Liver (tissue), 3 donors: ENCODE measurements at regions not wholly inside any gene's neighbourhood (a gene's known extent, or its start where the extent isn't known, plus 50 kb on each side); places are given as distances from the start of the nearest gene placed in this dataset.

Source experiments
- CTCF ChIP-seq: fragments of 150-350 bp; IDR thresholded peaks from 2 replicates; pipeline ENCODE4 v1.5.1; 2017; ENCODE audit warnings: improper control_type of control experiment, low read depth, low read length; ENCODE audit not compliant: missing input control
- HNF4A ChIP-seq, 2 donors: conservative IDR thresholded peaks; 2 replicates each; pipeline ENCODE4 v1.6.1; 2016; ENCODE audit warnings: antibody characterized with exemption in 2 of 2, mild to moderate bottlenecking in 2 of 2
- JUND ChIP-seq, 2 donors: IDR thresholded peaks; 2 replicates each; pipeline ENCODE4 v1.6.1; 2016; ENCODE audit warnings: antibody characterized with exemption in 2 of 2
- MAX ChIP-seq: IDR thresholded peaks from 2 replicates; pipeline ENCODE4 v1.6.1; 2016; ENCODE audit warnings: antibody characterized with exemption
- RXRA ChIP-seq, 2 donors: IDR thresholded peaks; 2 replicates each; pipeline ENCODE4 v1.6.1; 2017 to 2018; ENCODE audit warnings: antibody characterized with exemption in 2 of 2, mild to moderate bottlenecking in 1 of 2
- TAF1 ChIP-seq: conservative IDR thresholded peaks from 2 replicates; pipeline ENCODE4 v1.6.1; 2016; ENCODE audit warnings: antibody characterized with exemption, mild to moderate bottlenecking
- donor health status: healthy.
- donor health status: healthy.

GRCh38 chr14:98878282-98878681 is 393.7 kb downstream of the BCL11B start:
- TF ChIP-seq JUND (IDR thresholded peaks at IDR 0.05) (no peak), CTCF (no peak), HNF4A (conservative IDR thresholded peaks at IDR 0.05) (no peak), RXRA (IDR thresholded peaks at IDR 0.05) (no peak), TAF1 (no peak), MAX (no peak)
